GM23338 (cell line): ENCODE measurements at regions not wholly inside any gene's neighbourhood (a gene's known extent, or its start where the extent isn't known, plus 50 kb on each side); places are given as distances from the start of the nearest gene placed in this dataset.

Source experiments
- ATAC-seq: fragments of 200-7000 bp; cut with Tn5 transposase; 3 replicates; pipeline ENCODE4 v1.9.1; 2020
- DNase-seq: peaks from one replicate; pipeline ENCODE4 v3.0.0-alpha.2; 2015; ENCODE audit warnings: low spot score
- H2AFZ ChIP-seq: fragments of 200-600 bp; sonication (generic); 2 replicates; pipeline ENCODE4 v1.8.0; 2016; ENCODE audit warnings: antibody characterized with exemption, mild to moderate bottlenecking, moderate library complexity
- H3F3A ChIP-seq: fragments of 200-600 bp; sonication (generic); replicated peaks from 2 replicates; pipeline ENCODE4 v1.8.0; 2017; ENCODE audit warnings: antibody characterized with exemption, mixed run types, low read depth
- H3K27ac ChIP-seq: fragments of 200-600 bp; sonication (generic); 2 replicates; pipeline ENCODE4 v1.6.1; 2016; ENCODE audit warnings: low read depth
- H3K27me3 ChIP-seq: fragments of 200-600 bp; sonication (generic); 2 replicates; pipeline ENCODE4 v1.8.0; 2016; ENCODE audit warnings: mild to moderate bottlenecking, mixed run types, moderate library complexity; ENCODE audit not compliant: insufficient read depth
- H3K36me3 ChIP-seq: fragments of 200-600 bp; sonication (generic); 2 replicates; pipeline ENCODE4 v1.8.0; 2016; ENCODE audit warnings: mild to moderate bottlenecking; ENCODE audit not compliant: insufficient read depth
- H3K4me1 ChIP-seq: fragments of 200-600 bp; sonication (generic); 2 replicates; pipeline ENCODE4 v1.8.0; 2016; ENCODE audit warnings: mild to moderate bottlenecking, moderate library complexity; ENCODE audit not compliant: insufficient read depth
- H3K4me2 ChIP-seq: fragments of 200-600 bp; sonication (generic); 2 replicates; pipeline ENCODE4 v1.7.1; 2017; ENCODE audit warnings: mixed run types
- H3K4me3 ChIP-seq: fragments of 200-600 bp; sonication (generic); 2 replicates; pipeline ENCODE4 v1.6.1; 2016; ENCODE audit warnings: mixed run types
- H3K79me2 ChIP-seq: fragments of 200-600 bp; sonication (generic); replicated peaks from 2 replicates; pipeline ENCODE4 v1.8.0; 2017; ENCODE audit warnings: mild to moderate bottlenecking; ENCODE audit not compliant: insufficient read depth
- H3K9me2 ChIP-seq: fragments of 200-600 bp; sonication (generic); 2 replicates; pipeline ENCODE4 v1.8.0; 2017; ENCODE audit not compliant: insufficient read depth
- H4K20me1 ChIP-seq: fragments of 200-600 bp; sonication (generic); replicated peaks from 2 replicates; pipeline ENCODE4 v1.8.0; 2017; ENCODE audit warnings: mild to moderate bottlenecking; ENCODE audit not compliant: insufficient read depth
- H3K27ac Mint-ChIP-seq: 2 replicates; pipeline ENCODE4 v1.8.0; 2020; ENCODE audit warnings: inconsistent platforms, mild to moderate bottlenecking, moderate library complexity, mixed read lengths
- H3K27me3 Mint-ChIP-seq: 3 replicates; pipeline ENCODE4 v1.8.0; 2022; ENCODE audit warnings: low read depth, mild to moderate bottlenecking, moderate library complexity, mixed read lengths, inconsistent platforms; ENCODE audit not compliant: insufficient read depth, poor library complexity
- H3K36me3 Mint-ChIP-seq: 3 replicates; pipeline ENCODE4 v1.8.0; 2021; ENCODE audit warnings: low read depth, mild to moderate bottlenecking, inconsistent platforms, moderate library complexity, mixed read lengths
- H3K4me1 Mint-ChIP-seq: 3 replicates; pipeline ENCODE4 v1.8.0; 2020; ENCODE audit warnings: mild to moderate bottlenecking, inconsistent platforms, mixed read lengths
- H3K4me3 Mint-ChIP-seq: 3 replicates; pipeline ENCODE4 v1.8.0; 2021; ENCODE audit warnings: moderate library complexity, mild to moderate bottlenecking, inconsistent platforms, mixed read lengths
- H3K9me3 Mint-ChIP-seq: 3 replicates; pipeline ENCODE4 v1.8.0; 2020; ENCODE audit warnings: moderate library complexity, mild to moderate bottlenecking, inconsistent platforms, mixed read lengths
- TF ChIP-seq, protein P1 (sequence below): fragments of 250-450 bp; sonication (Bioruptor Pico); IDR thresholded peaks from 2 replicates; pipeline ENCODE4 v1.5.0; 2020; ENCODE audit warnings: mild to moderate bottlenecking, moderate library complexity
- TF ChIP-seq, protein P2 (sequence below), 2 experiments: fragments of 200-600 bp in 1 of 2; sonication (generic) in 1 of 2; conservative IDR thresholded peaks; 2 replicates each; pipeline versions ENCODE4 v1.5.1 to v1.6.1; 2016 to 2017; ENCODE audit warnings: antibody characterized with exemption in 2 of 2, low read depth in 2 of 2, mild to moderate bottlenecking in 2 of 2, moderate library complexity in 1 of 2
- TF ChIP-seq, protein P3 (sequence below): IDR thresholded peaks from one replicate; pipeline ENCODE4 v1.6.1; 2018; ENCODE audit warnings: antibody characterized with exemption; ENCODE audit not compliant: unreplicated experiment

DNA sequence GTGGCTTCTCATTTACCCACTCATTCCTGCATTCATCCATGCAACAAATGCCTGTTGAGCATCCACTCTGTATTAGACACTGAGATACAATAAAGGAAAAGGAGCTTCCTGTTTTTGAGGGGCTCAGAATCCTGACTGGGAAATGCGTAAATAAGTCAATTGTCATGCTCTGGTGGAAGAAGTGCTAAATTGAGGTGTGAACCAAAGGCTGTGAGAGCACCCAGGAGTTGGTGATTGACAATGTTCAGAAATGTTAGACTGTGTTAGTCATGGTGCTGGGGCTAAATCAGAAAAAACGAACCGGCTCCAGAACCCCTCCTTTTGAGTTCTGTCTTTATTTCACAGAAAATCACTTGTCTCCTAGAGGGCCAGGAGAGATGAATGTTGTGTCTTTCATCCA is 558.6 kb upstream of the SGCD start (continued):
- TF ChIP-seq, protein P1, sequence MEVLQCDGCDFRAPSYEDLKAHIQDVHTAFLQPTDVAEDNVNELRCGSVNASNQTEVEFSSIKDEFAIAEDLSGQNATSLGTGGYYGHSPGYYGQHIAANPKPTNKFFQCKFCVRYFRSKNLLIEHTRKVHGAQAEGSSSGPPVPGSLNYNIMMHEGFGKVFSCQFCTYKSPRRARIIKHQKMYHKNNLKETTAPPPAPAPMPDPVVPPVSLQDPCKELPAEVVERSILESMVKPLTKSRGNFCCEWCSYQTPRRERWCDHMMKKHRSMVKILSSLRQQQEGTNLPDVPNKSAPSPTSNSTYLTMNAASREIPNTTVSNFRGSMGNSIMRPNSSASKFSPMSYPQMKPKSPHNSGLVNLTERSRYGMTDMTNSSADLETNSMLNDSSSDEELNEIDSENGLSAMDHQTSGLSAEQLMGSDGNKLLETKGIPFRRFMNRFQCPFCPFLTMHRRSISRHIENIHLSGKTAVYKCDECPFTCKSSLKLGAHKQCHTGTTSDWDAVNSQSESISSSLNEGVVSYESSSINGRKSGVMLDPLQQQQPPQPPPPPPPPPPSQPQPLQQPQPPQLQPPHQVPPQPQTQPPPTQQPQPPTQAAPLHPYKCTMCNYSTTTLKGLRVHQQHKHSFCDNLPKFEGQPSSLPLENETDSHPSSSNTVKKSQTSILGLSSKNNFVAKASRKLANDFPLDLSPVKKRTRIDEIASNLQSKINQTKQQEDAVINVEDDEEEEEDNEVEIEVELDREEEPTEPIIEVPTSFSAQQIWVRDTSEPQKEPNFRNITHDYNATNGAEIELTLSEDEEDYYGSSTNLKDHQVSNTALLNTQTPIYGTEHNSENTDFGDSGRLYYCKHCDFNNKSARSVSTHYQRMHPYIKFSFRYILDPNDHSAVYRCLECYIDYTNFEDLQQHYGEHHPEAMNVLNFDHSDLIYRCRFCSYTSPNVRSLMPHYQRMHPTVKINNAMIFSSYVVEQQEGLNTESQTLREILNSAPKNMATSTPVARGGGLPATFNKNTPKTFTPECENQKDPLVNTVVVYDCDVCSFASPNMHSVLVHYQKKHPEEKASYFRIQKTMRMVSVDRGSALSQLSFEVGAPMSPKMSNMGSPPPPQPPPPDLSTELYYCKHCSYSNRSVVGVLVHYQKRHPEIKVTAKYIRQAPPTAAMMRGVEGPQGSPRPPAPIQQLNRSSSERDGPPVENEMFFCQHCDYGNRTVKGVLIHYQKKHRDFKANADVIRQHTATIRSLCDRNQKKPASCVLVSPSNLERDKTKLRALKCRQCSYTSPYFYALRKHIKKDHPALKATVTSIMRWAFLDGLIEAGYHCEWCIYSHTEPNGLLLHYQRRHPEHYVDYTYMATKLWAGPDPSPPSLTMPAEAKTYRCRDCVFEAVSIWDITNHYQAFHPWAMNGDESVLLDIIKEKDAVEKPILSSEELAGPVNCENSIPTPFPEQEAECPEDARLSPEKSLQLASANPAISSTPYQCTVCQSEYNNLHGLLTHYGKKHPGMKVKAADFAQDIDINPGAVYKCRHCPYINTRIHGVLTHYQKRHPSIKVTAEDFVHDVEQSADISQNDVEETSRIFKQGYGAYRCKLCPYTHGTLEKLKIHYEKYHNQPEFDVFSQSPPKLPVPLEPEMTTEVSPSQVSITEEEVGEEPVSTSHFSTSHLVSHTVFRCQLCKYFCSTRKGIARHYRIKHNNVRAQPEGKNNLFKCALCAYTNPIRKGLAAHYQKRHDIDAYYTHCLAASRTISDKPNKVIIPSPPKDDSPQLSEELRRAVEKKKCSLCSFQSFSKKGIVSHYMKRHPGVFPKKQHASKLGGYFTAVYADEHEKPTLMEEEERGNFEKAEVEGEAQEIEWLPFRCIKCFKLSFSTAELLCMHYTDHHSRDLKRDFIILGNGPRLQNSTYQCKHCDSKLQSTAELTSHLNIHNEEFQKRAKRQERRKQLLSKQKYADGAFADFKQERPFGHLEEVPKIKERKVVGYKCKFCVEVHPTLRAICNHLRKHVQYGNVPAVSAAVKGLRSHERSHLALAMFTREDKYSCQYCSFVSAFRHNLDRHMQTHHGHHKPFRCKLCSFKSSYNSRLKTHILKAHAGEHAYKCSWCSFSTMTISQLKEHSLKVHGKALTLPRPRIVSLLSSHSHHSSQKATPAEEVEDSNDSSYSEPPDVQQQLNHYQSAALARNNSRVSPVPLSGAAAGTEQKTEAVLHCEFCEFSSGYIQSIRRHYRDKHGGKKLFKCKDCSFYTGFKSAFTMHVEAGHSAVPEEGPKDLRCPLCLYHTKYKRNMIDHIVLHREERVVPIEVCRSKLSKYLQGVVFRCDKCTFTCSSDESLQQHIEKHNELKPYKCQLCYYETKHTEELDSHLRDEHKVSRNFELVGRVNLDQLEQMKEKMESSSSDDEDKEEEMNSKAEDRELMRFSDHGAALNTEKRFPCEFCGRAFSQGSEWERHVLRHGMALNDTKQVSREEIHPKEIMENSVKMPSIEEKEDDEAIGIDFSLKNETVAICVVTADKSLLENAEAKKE (CRISPR knock-in tag): no peak

- no peaks in the 10 kb centered on the region for H3K27me3 Mint-ChIP-seq
- no peaks in the 10 kb centered on the region for H4K20me1 ChIP-seq
- peaks cover 27% of the 10 kb centered on the region for H3K4me1 Mint-ChIP-seq
- no peak overlapping the region for H3K4me3 Mint-ChIP-seq
- H3K4me2 ChIP-seq: peak overlapping the region; percentile 7; the same call in 1 of the 2 replicates
- ATAC-seq (peak; percentile 89), DNase-seq (peak; percentile 80)
- no peak overlapping the region for H3K27ac ChIP-seq
- H3K4me1 ChIP-seq: peaks cover 13% of the 10 kb centered on the region
- no peaks in the 10 kb centered on the region for H3K79me2 ChIP-seq
- H2AFZ ChIP-seq: no peak overlapping the region
- H3K9me3 Mint-ChIP-seq: peaks cover 6% of the 10 kb centered on the region; the same call in 1 of the 3 replicates
- no peaks in the 10 kb centered on the region for H3K36me3 ChIP-seq
- H3K4me3 ChIP-seq: no peak overlapping the region
- H3K27ac Mint-ChIP-seq: no peak overlapping the region
- TF ChIP-seq, protein P2, sequence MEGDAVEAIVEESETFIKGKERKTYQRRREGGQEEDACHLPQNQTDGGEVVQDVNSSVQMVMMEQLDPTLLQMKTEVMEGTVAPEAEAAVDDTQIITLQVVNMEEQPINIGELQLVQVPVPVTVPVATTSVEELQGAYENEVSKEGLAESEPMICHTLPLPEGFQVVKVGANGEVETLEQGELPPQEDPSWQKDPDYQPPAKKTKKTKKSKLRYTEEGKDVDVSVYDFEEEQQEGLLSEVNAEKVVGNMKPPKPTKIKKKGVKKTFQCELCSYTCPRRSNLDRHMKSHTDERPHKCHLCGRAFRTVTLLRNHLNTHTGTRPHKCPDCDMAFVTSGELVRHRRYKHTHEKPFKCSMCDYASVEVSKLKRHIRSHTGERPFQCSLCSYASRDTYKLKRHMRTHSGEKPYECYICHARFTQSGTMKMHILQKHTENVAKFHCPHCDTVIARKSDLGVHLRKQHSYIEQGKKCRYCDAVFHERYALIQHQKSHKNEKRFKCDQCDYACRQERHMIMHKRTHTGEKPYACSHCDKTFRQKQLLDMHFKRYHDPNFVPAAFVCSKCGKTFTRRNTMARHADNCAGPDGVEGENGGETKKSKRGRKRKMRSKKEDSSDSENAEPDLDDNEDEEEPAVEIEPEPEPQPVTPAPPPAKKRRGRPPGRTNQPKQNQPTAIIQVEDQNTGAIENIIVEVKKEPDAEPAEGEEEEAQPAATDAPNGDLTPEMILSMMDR (conservative IDR thresholded peaks at IDR 0.05; ENCODE audit: low read depth in 2 of 2): peak; percentile 64 to 74
- TF ChIP-seq, protein P3, sequence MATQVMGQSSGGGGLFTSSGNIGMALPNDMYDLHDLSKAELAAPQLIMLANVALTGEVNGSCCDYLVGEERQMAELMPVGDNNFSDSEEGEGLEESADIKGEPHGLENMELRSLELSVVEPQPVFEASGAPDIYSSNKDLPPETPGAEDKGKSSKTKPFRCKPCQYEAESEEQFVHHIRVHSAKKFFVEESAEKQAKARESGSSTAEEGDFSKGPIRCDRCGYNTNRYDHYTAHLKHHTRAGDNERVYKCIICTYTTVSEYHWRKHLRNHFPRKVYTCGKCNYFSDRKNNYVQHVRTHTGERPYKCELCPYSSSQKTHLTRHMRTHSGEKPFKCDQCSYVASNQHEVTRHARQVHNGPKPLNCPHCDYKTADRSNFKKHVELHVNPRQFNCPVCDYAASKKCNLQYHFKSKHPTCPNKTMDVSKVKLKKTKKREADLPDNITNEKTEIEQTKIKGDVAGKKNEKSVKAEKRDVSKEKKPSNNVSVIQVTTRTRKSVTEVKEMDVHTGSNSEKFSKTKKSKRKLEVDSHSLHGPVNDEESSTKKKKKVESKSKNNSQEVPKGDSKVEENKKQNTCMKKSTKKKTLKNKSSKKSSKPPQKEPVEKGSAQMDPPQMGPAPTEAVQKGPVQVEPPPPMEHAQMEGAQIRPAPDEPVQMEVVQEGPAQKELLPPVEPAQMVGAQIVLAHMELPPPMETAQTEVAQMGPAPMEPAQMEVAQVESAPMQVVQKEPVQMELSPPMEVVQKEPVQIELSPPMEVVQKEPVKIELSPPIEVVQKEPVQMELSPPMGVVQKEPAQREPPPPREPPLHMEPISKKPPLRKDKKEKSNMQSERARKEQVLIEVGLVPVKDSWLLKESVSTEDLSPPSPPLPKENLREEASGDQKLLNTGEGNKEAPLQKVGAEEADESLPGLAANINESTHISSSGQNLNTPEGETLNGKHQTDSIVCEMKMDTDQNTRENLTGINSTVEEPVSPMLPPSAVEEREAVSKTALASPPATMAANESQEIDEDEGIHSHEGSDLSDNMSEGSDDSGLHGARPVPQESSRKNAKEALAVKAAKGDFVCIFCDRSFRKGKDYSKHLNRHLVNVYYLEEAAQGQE: no peak
- H3K27me3 ChIP-seq: no peaks in the 10 kb centered on the region
- peaks cover 5% of the 10 kb centered on the region; the same call in 1 of the 3 replicates for H3K36me3 Mint-ChIP-seq
- peaks cover 13% of the 10 kb centered on the region for H3K9me2 ChIP-seq
- H3F3A ChIP-seq: no peaks in the 10 kb centered on the region
Observed at GRCh38 chr5:155772009-155772662, 554.8 kb upstream of the SGCD start.
